Neural crest cell (in vitro differentiated cells): ENCODE measurements at regions not wholly inside any gene's neighbourhood (a gene's known extent, or its start where the extent isn't known, plus 50 kb on each side); places are given as distances from the start of the nearest gene placed in this dataset.
"Not testable (repeated sequence)": the region's sequence is repeated elsewhere in the genome, so short reads cannot be mapped to it uniquely, and the experiment has no call there.

Experiments
- DNase-seq: peaks from one replicate; pipeline ENCODE4 v3.0.0; 2021; ENCODE audit warnings: low read depth, mixed read lengths, low spot score
- H3K27ac Mint-ChIP-seq: one replicate; pipeline ENCODE4 v1.8.0; 2021; ENCODE audit warnings: mild to moderate bottlenecking, mixed read lengths; ENCODE audit not compliant: unreplicated experiment
- H3K27me3 Mint-ChIP-seq: 2 replicates; pipeline ENCODE4 v1.8.0; 2021; ENCODE audit warnings: low read depth, mild to moderate bottlenecking, mixed read lengths
- H3K36me3 Mint-ChIP-seq: 2 replicates; pipeline ENCODE4 v1.8.0; 2021; ENCODE audit warnings: low read depth, mild to moderate bottlenecking, mixed read lengths
- H3K4me1 Mint-ChIP-seq: 2 replicates; pipeline ENCODE4 v1.8.0; 2021; ENCODE audit warnings: mixed read lengths
- H3K4me3 Mint-ChIP-seq: one replicate; pipeline ENCODE4 v1.8.0; 2021; ENCODE audit warnings: mild to moderate bottlenecking, mixed read lengths
- H3K9me3 Mint-ChIP-seq: 2 replicates; pipeline ENCODE4 v1.8.0; 2021; ENCODE audit warnings: mixed read lengths
- TF ChIP-seq, protein P1 (sequence below): fragments of 200-600 bp; sonication (generic); conservative IDR thresholded peaks from 2 replicates; pipeline ENCODE4 v1.5.0; 2021; ENCODE audit warnings: antibody characterized with exemption, mild to moderate bottlenecking

DNA sequence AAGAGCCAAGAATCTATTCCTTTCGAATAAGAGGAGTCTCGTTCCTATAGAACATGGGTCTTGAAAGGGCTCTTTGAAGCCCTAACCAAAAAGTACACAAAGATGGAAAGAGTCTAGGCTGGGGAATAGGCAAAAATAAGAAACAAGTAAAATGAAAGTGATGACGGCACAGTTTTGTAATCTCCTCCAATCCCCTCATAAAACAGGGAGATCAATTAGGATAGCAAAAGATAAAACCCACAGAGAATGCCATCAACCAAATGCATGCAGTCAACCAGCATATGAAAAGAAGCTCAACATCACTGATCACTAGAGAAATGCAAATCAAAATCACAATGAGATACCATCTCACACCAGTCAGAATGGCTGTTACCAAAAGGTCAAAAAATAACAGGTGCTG lies 122.4 kb upstream of the LSM14A start:
- Mint-ChIP-seq H3K9me3 (no peaks in the 10 kb centered on the region), H3K27ac (no peak overlapping the region), H3K36me3 (no peaks in the 10 kb centered on the region), H3K4me3 (no peak overlapping the region), H3K27me3 (peaks cover 24% of the 10 kb centered on the region), H3K4me1 (no peaks in the 10 kb centered on the region)
- no peak for DNase-seq
- TF ChIP-seq, protein P1, sequence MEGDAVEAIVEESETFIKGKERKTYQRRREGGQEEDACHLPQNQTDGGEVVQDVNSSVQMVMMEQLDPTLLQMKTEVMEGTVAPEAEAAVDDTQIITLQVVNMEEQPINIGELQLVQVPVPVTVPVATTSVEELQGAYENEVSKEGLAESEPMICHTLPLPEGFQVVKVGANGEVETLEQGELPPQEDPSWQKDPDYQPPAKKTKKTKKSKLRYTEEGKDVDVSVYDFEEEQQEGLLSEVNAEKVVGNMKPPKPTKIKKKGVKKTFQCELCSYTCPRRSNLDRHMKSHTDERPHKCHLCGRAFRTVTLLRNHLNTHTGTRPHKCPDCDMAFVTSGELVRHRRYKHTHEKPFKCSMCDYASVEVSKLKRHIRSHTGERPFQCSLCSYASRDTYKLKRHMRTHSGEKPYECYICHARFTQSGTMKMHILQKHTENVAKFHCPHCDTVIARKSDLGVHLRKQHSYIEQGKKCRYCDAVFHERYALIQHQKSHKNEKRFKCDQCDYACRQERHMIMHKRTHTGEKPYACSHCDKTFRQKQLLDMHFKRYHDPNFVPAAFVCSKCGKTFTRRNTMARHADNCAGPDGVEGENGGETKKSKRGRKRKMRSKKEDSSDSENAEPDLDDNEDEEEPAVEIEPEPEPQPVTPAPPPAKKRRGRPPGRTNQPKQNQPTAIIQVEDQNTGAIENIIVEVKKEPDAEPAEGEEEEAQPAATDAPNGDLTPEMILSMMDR, result no peak

GRCh38 chr19:34050430-34050829 lies 121.9 kb upstream of the LSM14A start:
- not testable (repeated sequence) for H3K36me3 Mint-ChIP-seq, H3K4me3 Mint-ChIP-seq, H3K27ac Mint-ChIP-seq, DNase-seq, H3K4me1 Mint-ChIP-seq, H3K9me3 Mint-ChIP-seq
- peaks cover 26% of the 10 kb centered on the region for H3K27me3 Mint-ChIP-seq

GRCh38 chr19:34051255-34051654 lies 121.0 kb upstream of the LSM14A start:
- Mint-ChIP-seq H3K4me1 (no peaks in the 10 kb centered on the region), H3K27me3 (peaks cover 26% of the 10 kb centered on the region), H3K9me3 (no peaks in the 10 kb centered on the region), H3K36me3 (no peaks in the 10 kb centered on the region), H3K27ac (no peak overlapping the region), H3K4me3 (no peak overlapping the region)
- TF ChIP-seq, protein P1, result no peak
- no peak for DNase-seq

DNA sequence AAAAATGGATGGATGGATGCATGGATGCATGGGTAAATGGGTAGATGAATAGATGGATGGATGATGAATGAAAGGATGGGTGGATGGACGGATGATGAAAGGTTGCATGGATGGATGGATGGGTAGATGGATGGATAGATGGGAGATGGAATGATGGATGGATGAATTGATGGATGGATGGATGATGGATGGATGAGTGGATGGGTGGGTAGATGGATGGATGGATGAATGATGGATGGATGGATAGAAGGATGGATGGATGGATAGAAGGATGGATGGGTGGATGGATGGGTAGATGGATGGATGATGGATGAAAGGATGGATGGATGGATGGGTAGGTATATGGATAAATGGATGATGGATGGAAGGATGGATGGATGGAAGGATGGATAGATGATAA lies 115.1 kb upstream of the LSM14A start:
- Mint-ChIP-seq H3K9me3 (peaks cover 5% of the 10 kb centered on the region), H3K27me3 (peaks cover 21% of the 10 kb centered on the region), H3K4me3 (no peak overlapping the region), H3K36me3 (no peaks in the 10 kb centered on the region), H3K4me1 (peaks cover 4% of the 10 kb centered on the region), H3K27ac (no peak overlapping the region)
- no peak for DNase-seq
- TF ChIP-seq, protein P1, result no peak

DNA sequence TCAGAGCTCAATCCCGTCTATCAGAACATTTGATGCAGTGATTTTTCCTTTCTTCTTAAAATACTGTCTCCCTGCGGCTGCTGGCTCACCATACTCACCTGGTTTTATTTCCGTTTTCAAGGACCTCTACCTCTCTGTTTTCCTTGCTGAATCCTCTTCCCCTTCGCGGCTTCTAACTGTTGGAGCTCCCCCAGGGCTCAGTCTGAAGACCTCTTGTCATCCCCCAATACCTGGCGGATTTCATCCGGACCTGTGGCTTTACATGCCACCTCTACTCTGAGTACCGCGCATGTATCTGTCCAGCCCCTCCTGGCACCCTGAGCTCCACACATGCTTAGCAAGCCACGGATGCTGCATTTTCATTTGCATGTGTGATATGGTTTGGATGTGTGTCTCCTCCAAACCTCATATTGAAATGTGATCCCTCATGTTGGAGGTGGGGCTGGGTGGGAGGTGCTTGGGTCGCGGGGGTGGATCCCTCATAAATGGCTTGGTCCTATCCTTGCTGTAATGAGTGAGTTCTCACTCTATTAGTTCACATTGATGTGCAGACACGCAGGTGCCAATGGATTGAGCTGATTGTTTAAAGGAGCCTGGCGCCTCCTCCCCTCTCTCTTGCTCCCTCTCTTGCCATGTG lies 106.2 kb upstream of the LSM14A start:
- TF ChIP-seq, protein P1, result no peak
- no peak for DNase-seq
- Mint-ChIP-seq H3K4me1 (peaks cover under 1% of the 10 kb centered on the region), H3K4me3 (no peak overlapping the region), H3K36me3 (no peaks in the 10 kb centered on the region), H3K27me3 (peaks cover 17% of the 10 kb centered on the region), H3K27ac (no peak overlapping the region), H3K9me3 (no peaks in the 10 kb centered on the region)

GRCh38 chr19:34067861-34068271 lies 104.4 kb upstream of the LSM14A start:
- TF ChIP-seq, protein P1, result no peak
- H3K4me1 Mint-ChIP-seq, result no peaks in the 10 kb centered on the region
- H3K36me3 Mint-ChIP-seq, result no peaks in the 10 kb centered on the region
- no peak overlapping the region for H3K4me3 Mint-ChIP-seq
- H3K27ac Mint-ChIP-seq, result no peak overlapping the region
- no peak for DNase-seq
- no peaks in the 10 kb centered on the region for H3K9me3 Mint-ChIP-seq
- H3K27me3 Mint-ChIP-seq, result peaks cover 17% of the 10 kb centered on the region
